ENCODE measurements at regions not wholly inside any gene's neighbourhood (a gene's known extent, or its start where the extent isn't known, plus 50 kb on each side); places are given as distances from the start of the nearest gene placed in this dataset.
A peak's percentile ranks its signal among the peaks of the same experiment; 100 is the strongest.

- Histone ChIP-seq H3K27ac (no peak overlapping the region), H3K36me3 (replicated peaks in 1 of 2; ENCODE audit: insufficient read depth in 1 of 2, low read depth in 2 of 2) (no peaks in the 10 kb centered on the region), H3K4me1 (peaks cover 10% of the 10 kb centered on the region), H3K9me3 (no peaks in the 10 kb centered on the region), H3K27me3 (no peaks in the 10 kb centered on the region), H3K4me3 (no peak overlapping the region)
- ATAC-seq (no peak), DNase-seq (no peak)
- no peak for TF ChIP-seq CTCF (IDR thresholded peaks at IDR 0.05)
- no peak for TF ChIP-seq POLR2A (IDR thresholded peaks at IDR 0.05)
- intact Hi-C loops (cut with DNase I): no loop called here
- WGBS, 2 donors: 91 to 98% methylated on average over 2 of the region's 2 CpGs
These were observed 154.2 kb upstream of the GATA6 start for GRCh38 chr18:22015156-22015555.

DNA sequence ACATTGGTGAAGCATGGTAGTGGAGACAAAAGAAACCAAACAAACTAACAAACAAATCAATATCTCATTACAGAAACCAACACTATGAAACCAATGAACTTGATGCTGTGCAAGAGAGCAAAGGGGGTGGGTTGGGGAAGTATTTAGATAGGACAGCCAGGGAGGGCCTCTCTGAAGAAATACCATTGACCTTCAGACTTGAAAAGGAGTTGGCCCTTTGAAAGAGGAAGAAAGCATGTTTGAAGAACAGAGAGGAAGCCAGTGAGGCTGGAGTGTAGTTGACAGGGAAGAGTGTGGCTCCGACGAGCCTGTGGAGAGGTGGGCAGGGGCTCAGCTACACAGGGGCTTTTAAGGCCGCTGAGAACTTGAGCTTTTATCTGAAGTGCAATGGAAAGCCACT lies 151.0 kb upstream of the GATA6 start:
- WGBS, 2 donors: 59 to 74% methylated on average over 3 of the region's 3 CpGs
- intact Hi-C loops (cut with DNase I): no loop called here
- H3K27me3 ChIP-seq: no peaks in the 10 kb centered on the region
- no peaks in the 10 kb centered on the region for H3K9me3 ChIP-seq
- peaks cover 41% of the 10 kb centered on the region for H3K4me1 ChIP-seq
- DNase-seq (no peak), ATAC-seq (no peak)
- no peaks in the 10 kb centered on the region for H3K36me3 ChIP-seq (replicated peaks in 1 of 2; ENCODE audit: insufficient read depth in 1 of 2, low read depth in 2 of 2)
- TF ChIP-seq POLR2A (IDR thresholded peaks at IDR 0.05) (no peak), CTCF (IDR thresholded peaks at IDR 0.05) (no peak)
- H3K27ac ChIP-seq: no peak overlapping the region
- H3K4me3 ChIP-seq: no peak overlapping the region

GRCh38 chr18:22019193-22019592 lies 150.2 kb upstream of the GATA6 start:
- no peak for DNase-seq
- Histone ChIP-seq H3K4me3 (no peak overlapping the region), H3K36me3 (replicated peaks in 1 of 2; ENCODE audit: insufficient read depth in 1 of 2, low read depth in 2 of 2) (no peaks in the 10 kb centered on the region), H3K27me3 (no peaks in the 10 kb centered on the region), H3K9me3 (no peaks in the 10 kb centered on the region), H3K27ac (peak overlapping the region in 3 of 4 donors; percentile 74 to 88 (median 82)), H3K4me1 (peaks cover 46% of the 10 kb centered on the region)
- ATAC-seq: no peak
- 88% methylated on average over 5 of the region's 5 CpGs for WGBS, 2 donors
- intact Hi-C loops (cut with DNase I): no loop called here
- TF ChIP-seq POLR2A (IDR thresholded peaks at IDR 0.05) (no peak), CTCF (IDR thresholded peaks at IDR 0.05) (no peak)

DNA sequence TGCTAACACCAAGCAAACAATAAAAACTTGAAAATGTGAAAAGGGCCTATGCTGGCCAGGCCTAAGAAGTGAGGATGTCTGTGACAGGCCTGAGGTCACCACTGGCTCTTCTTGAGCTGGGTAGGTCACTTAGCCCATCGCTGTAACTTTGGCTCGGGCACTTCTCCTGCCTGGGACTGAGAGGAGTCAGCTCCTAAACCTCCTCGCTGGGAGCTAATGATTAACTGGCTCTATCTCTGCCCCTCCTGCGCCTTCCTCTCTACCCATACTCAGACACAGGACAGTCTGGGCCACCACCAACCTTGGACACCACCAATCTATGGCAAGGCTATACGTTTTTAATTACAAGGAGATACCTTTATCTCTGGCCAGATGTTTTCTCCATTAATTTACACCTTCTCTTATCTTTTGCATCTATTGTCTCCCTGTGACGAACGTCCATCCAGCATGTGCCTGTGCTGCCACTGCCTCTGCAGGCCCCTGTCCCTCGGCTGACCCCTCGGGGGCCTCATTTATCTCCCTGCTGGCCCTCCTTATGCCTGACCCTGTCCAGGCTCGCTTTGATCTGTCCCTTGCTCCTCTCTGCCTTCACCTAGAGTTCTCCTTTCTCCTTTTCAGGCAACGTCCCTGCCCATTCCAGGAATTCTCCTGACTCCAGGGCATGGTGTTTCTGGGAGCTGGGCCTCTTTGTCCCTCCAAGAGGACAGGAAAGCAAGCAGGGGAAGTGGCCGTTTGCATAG lies 149.1 kb upstream of the GATA6 start:
- Histone ChIP-seq H3K27ac (peak overlapping the region; percentile 69 to 88 (median 78)), H3K36me3 (replicated peaks in 1 of 2; ENCODE audit: insufficient read depth in 1 of 2, low read depth in 2 of 2) (no peaks in the 10 kb centered on the region), H3K9me3 (no peaks in the 10 kb centered on the region), H3K4me3 (no peak overlapping the region), H3K27me3 (no peaks in the 10 kb centered on the region), H3K4me1 (peaks cover 46% of the 10 kb centered on the region)
- 20 to 24% methylated on average over 10 to 12 of the region's 12 CpGs for WGBS, 2 donors
- ATAC-seq (peak; percentile 60), DNase-seq (peak in 3 of 4 donors; percentile 55 to 58 (median 56))
- intact Hi-C loops (cut with DNase I): no loop called here
- TF ChIP-seq POLR2A (IDR thresholded peaks at IDR 0.05) (no peak), CTCF (IDR thresholded peaks at IDR 0.05) (no peak)

DNA sequence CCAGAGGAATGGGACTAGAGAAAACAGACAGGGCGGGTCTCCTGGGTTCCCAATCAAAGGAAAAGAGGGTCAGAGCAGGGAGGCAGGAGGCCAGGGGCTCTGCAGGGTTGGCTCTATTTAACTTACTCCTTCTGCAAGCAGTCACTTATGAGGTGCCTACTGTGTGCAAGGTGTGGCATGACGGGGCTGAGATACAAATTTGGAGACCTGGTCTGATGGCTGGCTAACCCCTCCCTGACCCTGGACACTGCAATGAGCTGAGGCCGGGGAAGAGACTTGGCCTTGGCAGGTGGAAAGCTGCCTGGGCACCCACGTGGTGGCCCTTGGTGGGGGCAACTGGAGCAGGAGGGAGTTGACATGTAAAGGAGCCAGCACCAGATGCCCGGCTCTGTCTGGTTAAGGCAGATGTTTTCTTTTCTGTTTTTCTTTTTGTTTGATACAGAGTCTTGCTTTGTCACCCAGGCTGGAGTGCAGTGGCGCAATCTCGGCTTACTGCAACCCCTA lies 148.5 kb upstream of the GATA6 start:
- Histone ChIP-seq H3K27me3 (no peaks in the 10 kb centered on the region), H3K27ac (peak overlapping the region; percentile 69 to 88 (median 78)), H3K4me1 (peaks cover 52% of the 10 kb centered on the region), H3K9me3 (no peaks in the 10 kb centered on the region), H3K36me3 (replicated peaks in 1 of 2; ENCODE audit: insufficient read depth in 1 of 2, low read depth in 2 of 2) (no peaks in the 10 kb centered on the region), H3K4me3 (no peak overlapping the region)
- TF ChIP-seq POLR2A (IDR thresholded peaks at IDR 0.05) (no peak), CTCF (IDR thresholded peaks at IDR 0.05) (no peak)
- peak in 3 of 4 donors; percentile 38 to 56 (median 50) for DNase-seq
- ATAC-seq: peak; percentile 28
- intact Hi-C loops (cut with DNase I): no loop called here
- WGBS, 2 donors: 36 to 46% methylated on average over 7 of the region's 7 CpGs
